ENCODE measurements at regions not wholly inside any gene's neighbourhood (a gene's known extent, or its start where the extent isn't known, plus 50 kb on each side); places are given as distances from the start of the nearest gene placed in this dataset.

DNA sequence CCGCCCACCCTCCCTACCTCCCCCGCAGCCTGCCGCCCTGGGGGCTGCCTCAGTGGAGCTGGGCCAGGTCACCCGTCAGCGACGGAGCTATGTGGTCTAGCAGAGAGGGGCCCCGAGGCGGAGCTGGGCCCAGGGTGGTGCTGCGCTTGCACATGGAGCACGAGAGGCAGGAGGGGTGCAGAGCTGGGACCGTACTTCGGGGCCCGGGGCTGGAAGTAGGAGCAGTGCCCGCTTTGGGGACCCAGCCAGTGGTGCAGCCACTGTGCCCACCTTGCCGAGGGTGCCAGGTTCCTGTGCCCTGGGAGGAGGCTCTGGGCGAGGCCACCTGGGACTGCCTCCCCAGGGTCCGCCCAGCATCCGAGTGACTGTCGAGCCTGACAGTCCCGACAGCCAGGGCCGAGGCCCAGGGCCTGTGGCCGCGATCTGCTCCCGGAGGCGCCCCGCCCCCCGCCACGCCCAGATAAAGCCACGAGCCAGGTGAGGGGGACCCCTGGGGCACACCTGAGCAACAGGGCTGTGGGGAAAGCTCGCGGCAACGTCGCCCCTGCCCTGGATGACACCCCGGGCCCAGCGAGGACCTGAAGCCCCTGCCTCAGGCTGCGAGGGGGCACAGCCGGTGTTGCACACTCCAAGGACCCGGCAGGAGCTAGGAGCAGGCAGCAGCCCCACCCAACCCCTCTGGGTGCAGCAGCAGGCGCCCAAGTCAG, 117.5 kb downstream of the DNAAF6 start:
- Histone ChIP-seq H4K20me1 (ENCODE audit: insufficient read depth) (no peaks in the 10 kb centered on the region), H3F3A (ENCODE audit: insufficient read depth, low read depth) (no peaks in the 10 kb centered on the region), H3K9me3 (ENCODE audit: insufficient read depth, low read depth) (no peaks in the 10 kb centered on the region), H3K27me3 (ENCODE audit: insufficient read depth, low read depth) (0 out of 2 replicates have a peak, but pooled peaks cover 7% of the 10 kb centered on the region), H2AFZ (no peak overlapping the region), H3K27ac (no peak overlapping the region), H3K4me3 (no peak overlapping the region), H3K4me2 (no peak overlapping the region), H3K9me2 (ENCODE audit: insufficient read depth) (no peaks in the 10 kb centered on the region), H3K4me1 (replicated peaks; ENCODE audit: insufficient read depth) (no peaks in the 10 kb centered on the region), H3K79me2 (ENCODE audit: low read depth) (no peaks in the 10 kb centered on the region), H3K36me3 (ENCODE audit: low read depth) (no peaks in the 10 kb centered on the region)
- TF ChIP-seq, protein P1, sequence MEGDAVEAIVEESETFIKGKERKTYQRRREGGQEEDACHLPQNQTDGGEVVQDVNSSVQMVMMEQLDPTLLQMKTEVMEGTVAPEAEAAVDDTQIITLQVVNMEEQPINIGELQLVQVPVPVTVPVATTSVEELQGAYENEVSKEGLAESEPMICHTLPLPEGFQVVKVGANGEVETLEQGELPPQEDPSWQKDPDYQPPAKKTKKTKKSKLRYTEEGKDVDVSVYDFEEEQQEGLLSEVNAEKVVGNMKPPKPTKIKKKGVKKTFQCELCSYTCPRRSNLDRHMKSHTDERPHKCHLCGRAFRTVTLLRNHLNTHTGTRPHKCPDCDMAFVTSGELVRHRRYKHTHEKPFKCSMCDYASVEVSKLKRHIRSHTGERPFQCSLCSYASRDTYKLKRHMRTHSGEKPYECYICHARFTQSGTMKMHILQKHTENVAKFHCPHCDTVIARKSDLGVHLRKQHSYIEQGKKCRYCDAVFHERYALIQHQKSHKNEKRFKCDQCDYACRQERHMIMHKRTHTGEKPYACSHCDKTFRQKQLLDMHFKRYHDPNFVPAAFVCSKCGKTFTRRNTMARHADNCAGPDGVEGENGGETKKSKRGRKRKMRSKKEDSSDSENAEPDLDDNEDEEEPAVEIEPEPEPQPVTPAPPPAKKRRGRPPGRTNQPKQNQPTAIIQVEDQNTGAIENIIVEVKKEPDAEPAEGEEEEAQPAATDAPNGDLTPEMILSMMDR (conservative IDR thresholded peaks at IDR 0.05), result no peak
- no peak for TF ChIP-seq EZH2 (IDR thresholded peaks at IDR 0.05; ENCODE audit: low read depth)
- no TSS peak for BruUV-seq (replicated peaks)
- CTCF ChIA-PET, result no interaction called here
- no peak for DNase-seq
- POLR2A ChIA-PET (ENCODE audit: unreplicated experiment), result no interaction called here
- intact Hi-C loops (cut with micrococcal nuclease; ENCODE audit: unreplicated experiment), result loop anchor here (10.0 kb wide), 1 partner anchor 299 kb away; no protein-coding TSS in a partner anchor

DNA sequence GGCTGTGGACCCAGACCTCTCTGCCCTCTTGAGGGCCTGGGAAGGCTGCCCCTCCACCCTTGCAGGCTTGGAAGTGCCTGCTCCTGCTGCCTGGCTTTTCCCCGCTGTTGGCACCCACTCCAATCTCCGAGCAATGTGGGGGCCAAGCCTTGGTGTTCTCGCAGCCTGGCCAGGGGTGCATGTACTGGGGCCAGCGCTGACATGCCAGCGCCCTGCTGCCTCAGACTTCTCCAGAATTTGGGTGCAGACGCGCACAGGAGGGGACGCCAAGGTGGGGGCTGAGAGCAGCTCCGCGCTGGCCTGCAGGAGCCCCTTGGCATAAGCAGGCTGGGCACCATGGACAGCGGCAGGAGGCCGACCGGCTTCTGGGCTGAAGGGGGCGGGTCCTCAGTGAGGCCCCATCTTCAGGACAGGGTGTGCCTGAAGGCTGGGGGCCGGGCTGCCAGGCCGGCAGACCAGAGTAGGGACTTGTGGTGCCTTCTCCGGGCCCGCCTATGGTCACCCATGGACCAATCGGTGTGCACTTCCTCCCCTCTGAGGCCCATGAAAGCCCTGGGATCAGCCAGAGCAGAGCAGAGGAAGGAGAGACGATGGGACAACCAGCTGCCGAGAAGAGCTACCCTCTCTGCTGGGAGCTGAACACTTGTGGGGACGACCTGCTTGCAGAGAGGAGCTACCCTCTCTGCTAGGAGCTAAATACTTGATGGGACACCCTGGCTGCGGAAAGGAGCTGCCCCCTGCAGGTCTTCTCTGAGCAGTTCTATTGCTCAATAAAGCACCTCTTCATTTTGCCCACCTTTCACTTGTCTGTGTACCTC, 118.3 kb downstream of the DNAAF6 start:
- CTCF ChIA-PET, result no interaction called here

DNA sequence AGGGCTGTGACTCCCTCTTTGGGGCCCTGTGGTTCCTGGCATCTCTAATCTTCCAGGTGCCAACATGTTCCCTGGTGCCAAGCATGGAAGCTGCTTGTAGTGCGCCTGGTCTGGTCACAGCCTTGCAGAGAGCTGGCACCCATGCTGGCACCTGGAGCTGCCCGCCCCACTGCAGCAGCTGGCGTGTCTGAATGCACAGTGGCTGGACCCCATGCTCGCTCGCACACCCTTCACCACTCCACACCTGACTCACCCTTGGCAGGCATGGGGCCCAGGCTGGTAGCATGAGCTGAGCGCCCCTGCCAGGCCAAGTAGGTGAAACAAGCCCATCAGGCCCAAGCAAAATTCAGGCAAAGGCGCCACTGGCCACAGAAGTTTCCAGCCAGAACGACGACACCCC, 119.1 kb downstream of the DNAAF6 start:
- CTCF ChIA-PET, result no interaction called here
- POLR2A ChIA-PET (ENCODE audit: unreplicated experiment), result no interaction called here
- no peaks in the 10 kb centered on the region for H3F3A ChIP-seq (ENCODE audit: insufficient read depth, low read depth)
- H3K4me3 ChIP-seq, result no peak overlapping the region
- H3K9me2 ChIP-seq (ENCODE audit: insufficient read depth), result no peaks in the 10 kb centered on the region
- H3K79me2 ChIP-seq (ENCODE audit: low read depth), result no peaks in the 10 kb centered on the region
- no peak for DNase-seq
- no peak overlapping the region for H2AFZ ChIP-seq
- no peaks in the 10 kb centered on the region for H3K36me3 ChIP-seq (ENCODE audit: low read depth)
- intact Hi-C loops (cut with micrococcal nuclease; ENCODE audit: unreplicated experiment), result loop anchor here (10.0 kb wide), 1 partner anchor 301 kb away; no protein-coding TSS in a partner anchor
- no peak overlapping the region for H3K4me2 ChIP-seq
- BruUV-seq (replicated peaks), result no TSS peak
- H3K4me1 ChIP-seq (replicated peaks; ENCODE audit: insufficient read depth), result no peaks in the 10 kb centered on the region
- no peaks in the 10 kb centered on the region for H4K20me1 ChIP-seq (ENCODE audit: insufficient read depth)
- H3K9me3 ChIP-seq (ENCODE audit: insufficient read depth, low read depth), result no peaks in the 10 kb centered on the region
- 0 out of 2 replicates have a peak, but pooled peaks cover 11% of the 10 kb centered on the region for H3K27me3 ChIP-seq (ENCODE audit: insufficient read depth, low read depth)
- no peak overlapping the region for H3K27ac ChIP-seq
- TF ChIP-seq, protein P1 (conservative IDR thresholded peaks at IDR 0.05), result no peak
- TF ChIP-seq EZH2 (IDR thresholded peaks at IDR 0.05; ENCODE audit: low read depth), result no peak

More for the DNA sequence above, 118.3 kb downstream of the DNAAF6 start:
- no peaks in the 10 kb centered on the region for H3F3A ChIP-seq (ENCODE audit: insufficient read depth, low read depth)
- DNase-seq, result peak in 1 of 2 experiments; percentile 42
- POLR2A ChIA-PET (ENCODE audit: unreplicated experiment), result no interaction called here
- no peaks in the 10 kb centered on the region for H3K9me3 ChIP-seq (ENCODE audit: insufficient read depth, low read depth)
- no peak overlapping the region for H3K4me3 ChIP-seq
- H3K4me1 ChIP-seq (replicated peaks; ENCODE audit: insufficient read depth), result no peaks in the 10 kb centered on the region
- H3K9me2 ChIP-seq (ENCODE audit: insufficient read depth), result no peaks in the 10 kb centered on the region
- no peak overlapping the region for H3K4me2 ChIP-seq
- H3K27ac ChIP-seq, result no peak overlapping the region
- no peak for TF ChIP-seq EZH2 (IDR thresholded peaks at IDR 0.05; ENCODE audit: low read depth)
- TF ChIP-seq, protein P1 (conservative IDR thresholded peaks at IDR 0.05), result peak; percentile 46; the same call in 1 of the 2 replicates
- 0 out of 2 replicates have a peak, but pooled peaks cover 11% of the 10 kb centered on the region for H3K27me3 ChIP-seq (ENCODE audit: insufficient read depth, low read depth)
- no TSS peak for BruUV-seq (replicated peaks)
- H3K79me2 ChIP-seq (ENCODE audit: low read depth), result no peaks in the 10 kb centered on the region
- no peaks in the 10 kb centered on the region for H3K36me3 ChIP-seq (ENCODE audit: low read depth)
- no peaks in the 10 kb centered on the region for H4K20me1 ChIP-seq (ENCODE audit: insufficient read depth)
- intact Hi-C loops (cut with micrococcal nuclease; ENCODE audit: unreplicated experiment), result loop anchor here (10.0 kb wide), 1 partner anchor 300 kb away; no protein-coding TSS in a partner anchor
- H2AFZ ChIP-seq, result no peak overlapping the region
